C4-2B (cell line): ENCODE measurements at regions not wholly inside any gene's neighbourhood (a gene's known extent, or its start where the extent isn't known, plus 50 kb on each side); places are given as distances from the start of the nearest gene placed in this dataset.

Source experiments
- ZFX ChIP-seq: fragments of 450-650 bp; IDR thresholded peaks from 2 replicates; pipeline ENCODE4 v1.6.1; 2017
- TF ChIP-seq, protein P1 (sequence below): fragments of 450-650 bp; conservative IDR thresholded peaks from 2 replicates; pipeline ENCODE4 v1.5.1; 2017; ENCODE audit warnings: mild to moderate bottlenecking

DNA sequence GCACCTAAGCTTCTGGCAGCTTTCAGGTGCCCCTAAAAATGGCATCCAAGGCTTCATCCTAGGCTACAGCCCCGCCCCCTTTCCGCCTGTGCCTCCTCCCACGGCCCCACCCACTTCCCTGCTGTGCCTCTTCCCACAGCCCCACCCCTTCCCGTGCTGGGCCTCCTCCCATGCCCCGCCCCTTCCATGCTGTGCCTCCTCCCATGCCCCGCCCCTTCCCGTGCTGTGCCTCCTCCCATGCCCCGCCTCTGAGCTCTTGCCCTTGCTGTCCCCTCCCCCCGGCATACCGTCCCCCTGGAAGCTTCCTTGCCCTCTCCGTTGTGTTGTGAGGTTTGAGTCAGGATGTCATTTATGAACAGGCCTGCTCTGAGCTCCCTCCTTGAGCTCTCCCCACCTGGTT is 228.5 kb upstream of the AJAP1 start:
- TF ChIP-seq, protein P1, sequence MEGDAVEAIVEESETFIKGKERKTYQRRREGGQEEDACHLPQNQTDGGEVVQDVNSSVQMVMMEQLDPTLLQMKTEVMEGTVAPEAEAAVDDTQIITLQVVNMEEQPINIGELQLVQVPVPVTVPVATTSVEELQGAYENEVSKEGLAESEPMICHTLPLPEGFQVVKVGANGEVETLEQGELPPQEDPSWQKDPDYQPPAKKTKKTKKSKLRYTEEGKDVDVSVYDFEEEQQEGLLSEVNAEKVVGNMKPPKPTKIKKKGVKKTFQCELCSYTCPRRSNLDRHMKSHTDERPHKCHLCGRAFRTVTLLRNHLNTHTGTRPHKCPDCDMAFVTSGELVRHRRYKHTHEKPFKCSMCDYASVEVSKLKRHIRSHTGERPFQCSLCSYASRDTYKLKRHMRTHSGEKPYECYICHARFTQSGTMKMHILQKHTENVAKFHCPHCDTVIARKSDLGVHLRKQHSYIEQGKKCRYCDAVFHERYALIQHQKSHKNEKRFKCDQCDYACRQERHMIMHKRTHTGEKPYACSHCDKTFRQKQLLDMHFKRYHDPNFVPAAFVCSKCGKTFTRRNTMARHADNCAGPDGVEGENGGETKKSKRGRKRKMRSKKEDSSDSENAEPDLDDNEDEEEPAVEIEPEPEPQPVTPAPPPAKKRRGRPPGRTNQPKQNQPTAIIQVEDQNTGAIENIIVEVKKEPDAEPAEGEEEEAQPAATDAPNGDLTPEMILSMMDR = no peak
- no peak for TF ChIP-seq ZFX
